Adrenal gland (tissue), 5 donors: ENCODE measurements at regions not wholly inside any gene's neighbourhood (a gene's known extent, or its start where the extent isn't known, plus 50 kb on each side); places are given as distances from the start of the nearest gene placed in this dataset.

Experiments
- CTCF ChIP-seq, 6 experiments: fragments of 450-650 bp in 4 of 6; fragments of 200-600 bp in 2 of 6; sonication (generic) in 1 of 6; IDR thresholded peaks; 1 replicate in 5 of 6; 2 replicates in 1 of 6; pipeline versions ENCODE4 v1.5.1 to v1.8.0; 2016 to 2021; ENCODE audit warnings: antibody characterized with exemption in 6 of 6, mild to moderate bottlenecking in 2 of 6, moderate library complexity in 1 of 6
- POLR2A ChIP-seq, 2 donors: fragments of 450-650 bp; IDR thresholded peaks; one replicate each; pipeline ENCODE4 v1.6.1; 2017; ENCODE audit warnings: antibody characterized with exemption in 2 of 2, mild to moderate bottlenecking in 2 of 2, moderate library complexity in 1 of 2
- donor health status: DM: no; HTN: no; CAD: no.

- TF ChIP-seq CTCF (IDR thresholded peaks at IDR 0.05) (no peak), POLR2A (IDR thresholded peaks at IDR 0.05) (no peak)
Observed at GRCh38 chrY:19058831-19059370, 285.4 kb upstream of the HSFY2 start.
